A673 (cell line): ENCODE measurements at regions not wholly inside any gene's neighbourhood (a gene's known extent, or its start where the extent isn't known, plus 50 kb on each side); places are given as distances from the start of the nearest gene placed in this dataset.

Experiments
- BruUV-seq: library from RNA; stranded (reverse); fragments of 400-500 nt; replicated peaks from 2 replicates; lab custom pipeline; 2021; lab: Mats Ljungman, UMichigan
- CTCF ChIA-PET: fragments of 300-600 bp; sonication (Branson Sonifier 250); formaldehyde crosslinking; loops from one replicate; lab custom pipeline; 2022; ENCODE audit warnings: antibody characterized with exemption; lab: Charles Lee
- POLR2A ChIA-PET: fragments of 300-600 bp; sonication (Branson Sonifier 250); formaldehyde crosslinking; loops from one replicate; lab custom pipeline; 2022; ENCODE audit warnings: antibody characterized with exemption; ENCODE audit not compliant: low non-redundant PET; lab: Charles Lee
- DNase-seq: peaks from one replicate; pipeline ENCODE4 v3.0.0-alpha.2; 2015; ENCODE audit warnings: low spot score
- H3K27ac ChIP-seq: fragments of 200-600 bp; sonication (generic); 2 replicates; pipeline ENCODE4 v1.5.1; 2016; ENCODE audit warnings: mixed run types, low read depth, mild to moderate bottlenecking, mixed read lengths, antibody characterized with exemption, low read length; ENCODE audit not compliant: poor library complexity, severe bottlenecking
- H3K27me3 ChIP-seq: fragments of 200-600 bp; sonication (generic); replicated peaks from 2 replicates; pipeline ENCODE4 v1.6.1; 2017; ENCODE audit warnings: mixed run types, low read depth, mild to moderate bottlenecking, mixed read lengths, antibody characterized with exemption, low read length; ENCODE audit not compliant: insufficient read depth, poor library complexity
- H3K36me3 ChIP-seq: fragments of 200-600 bp; sonication (generic); 2 replicates; pipeline ENCODE4 v1.6.1; 2016; ENCODE audit warnings: mixed run types, mild to moderate bottlenecking, mixed read lengths, antibody characterized with exemption, low read length; ENCODE audit not compliant: insufficient read depth, poor library complexity, severe bottlenecking
- H3K4me1 ChIP-seq: fragments of 200-600 bp; sonication (generic); 2 replicates; pipeline ENCODE4 v1.6.1; 2017; ENCODE audit warnings: mixed run types, mild to moderate bottlenecking, mixed read lengths, antibody characterized with exemption, low read length; ENCODE audit not compliant: insufficient read depth, poor library complexity, severe bottlenecking
- H3K4me3 ChIP-seq: fragments of 200-600 bp; sonication (generic); 2 replicates; pipeline ENCODE4 v1.5.1; 2016; ENCODE audit warnings: low read depth, mixed run types, mild to moderate bottlenecking, mixed read lengths, low read length; ENCODE audit not compliant: poor library complexity, severe bottlenecking
- H3K9me3 ChIP-seq: fragments of 200-600 bp; sonication (generic); 2 replicates; pipeline ENCODE4 v1.6.1; 2016; ENCODE audit warnings: mixed run types, low read depth, mild to moderate bottlenecking, mixed read lengths, antibody characterized with exemption, low read length; ENCODE audit not compliant: poor library complexity, severe bottlenecking
- CTCF ChIP-seq: fragments of 300-800, 200-600 bp; sonication (generic); conservative IDR thresholded peaks from 2 replicates; pipeline ENCODE4 v1.5.1; 2017; ENCODE audit warnings: low read depth, mild to moderate bottlenecking, antibody characterized with exemption, low read length, moderate library complexity, mixed read lengths
- EZH2 ChIP-seq: fragments of 200-600 bp; sonication (generic); IDR thresholded peaks from 2 replicates; pipeline ENCODE4 v1.6.1; 2017; ENCODE audit warnings: borderline replicate concordance, low read depth, mild to moderate bottlenecking, mixed read lengths, antibody characterized with exemption, low read length; ENCODE audit not compliant: poor library complexity, severe bottlenecking
- intact Hi-C: fragments of 100-400 bp; cut with micrococcal nuclease; formaldehyde crosslinking; loops from one replicate; pipeline ENCODE4 v1.10.0; 2022; ENCODE audit not compliant: unreplicated experiment

- peaks cover 14% of the 10 kb centered on the region for H3K27me3 ChIP-seq
- ChIA-PET CTCF (no interaction called here), POLR2A (no interaction called here)
Observed at GRCh38 chr20:39954621-39955020, 734.4 kb downstream of the MAFB start.

GRCh38 chr20:39946931-39947330 is 742.1 kb downstream of the MAFB start:
- TF ChIP-seq EZH2: no peak
- no peak for TF ChIP-seq CTCF
- POLR2A ChIA-PET: no interaction called here
- no peak overlapping the region for H3K4me3 ChIP-seq
- H3K9me3 ChIP-seq: no peaks in the 10 kb centered on the region
- no peak overlapping the region for H3K27ac ChIP-seq
- intact Hi-C loops: no loop called here
- CTCF ChIA-PET: no interaction called here
- no peaks in the 10 kb centered on the region for H3K36me3 ChIP-seq
- H3K27me3 ChIP-seq: peaks cover 2% of the 10 kb centered on the region
- no peak for DNase-seq
- H3K4me1 ChIP-seq: no peaks in the 10 kb centered on the region
- BruUV-seq: no TSS peak

More at GRCh38 chr20:39954621-39955020, 734.4 kb downstream of the MAFB start:
- Histone ChIP-seq H3K4me1 (no peaks in the 10 kb centered on the region), H3K27ac (no peak overlapping the region), H3K36me3 (no peaks in the 10 kb centered on the region), H3K9me3 (no peaks in the 10 kb centered on the region), H3K4me3 (no peak overlapping the region)
- no TSS peak for BruUV-seq
- no peak for TF ChIP-seq EZH2
- TF ChIP-seq CTCF: no peak
- intact Hi-C loops: no loop called here
- DNase-seq: no peak

GRCh38 chr20:39946053-39946810 is 742.8 kb downstream of the MAFB start:
- no peak for DNase-seq
- Histone ChIP-seq H3K4me3 (no peak overlapping the region), H3K27me3 (peaks cover 2% of the 10 kb centered on the region), H3K36me3 (no peaks in the 10 kb centered on the region), H3K4me1 (no peaks in the 10 kb centered on the region), H3K9me3 (no peaks in the 10 kb centered on the region), H3K27ac (no peak overlapping the region)
- no TSS peak for BruUV-seq
- ChIA-PET CTCF (no interaction called here), POLR2A (no interaction called here)
- intact Hi-C loops: no loop called here
- TF ChIP-seq EZH2: no peak
- no peak for TF ChIP-seq CTCF
